Right cardiac atrium (tissue), 5 donors: ENCODE measurements at regions not wholly inside any gene's neighbourhood (a gene's known extent, or its start where the extent isn't known, plus 50 kb on each side); places are given as distances from the start of the nearest gene placed in this dataset.
"Not testable (repeated sequence)": the region's sequence is repeated elsewhere in the genome, so short reads cannot be mapped to it uniquely, and the experiment has no call there.

Experiments
- ATAC-seq, 2 donors: fragments of 200-7000 bp; cut with Tn5 transposase; one replicate each; pipeline versions ENCODE4 v1.8.0 to v1.9.1; 2020; ENCODE audit warnings: moderate library complexity in 2 of 2, mild to moderate bottlenecking in 1 of 2
- DNase-seq, 3 donors: peaks; one replicate each; pipeline ENCODE4 v3.0.0-alpha.2; 2020
- H3K27ac ChIP-seq: one replicate; pipeline ENCODE4 v1.5.1; 2013; ENCODE audit warnings: mild to moderate bottlenecking, low read length, control low read depth, moderate library complexity
- H3K27me3 ChIP-seq: one replicate; pipeline ENCODE4 v1.6.1; 2013; ENCODE audit not compliant: control insufficient read depth, insufficient read depth
- H3K4me1 ChIP-seq: one replicate; pipeline ENCODE4 v1.6.1; 2013; ENCODE audit warnings: low read length; ENCODE audit not compliant: control insufficient read depth, insufficient read depth
- H3K4me3 ChIP-seq: one replicate; pipeline ENCODE4 v1.5.1; 2013; ENCODE audit warnings: low read length, control low read depth
- H3K9me3 ChIP-seq: one replicate; pipeline ENCODE4 v1.6.1; 2013; ENCODE audit warnings: low read length; ENCODE audit not compliant: control insufficient read depth
- WGBS: extraction: QIAGEN DNeasy Blood & Tissue Kit; methylation state at CpG from one replicate; pipeline ENCODE4 v1.1.7; 2013; 5-methylcytosine and 5-hydroxymethylcytosine counted together
- intact Hi-C, 4 donors: fragments of 100-400 bp; cut with DNase I; formaldehyde crosslinking; loops; one replicate each; pipeline versions ENCODE4 v1.11.0 to v1.14.0; 2022 to 2023
- donor health status: healthy with polysubstance abuse.
- donor health status: DM: no; HTN: yes; CAD: no.
- donor health status: DM: no; HTN: no; CAD: no.
- donor health status: DM: no; HTN: yes; CAD: no; lungs with severe emphysema.
- donor health status: DM: yes; HTN: yes; CAD: no.

GRCh38 chr13:25018729-25019115 lies 77.2 kb upstream of the PABPC3 start:
- WGBS, result 8% methylated on average over 24 of the region's 24 CpGs
- ATAC-seq (no peak), DNase-seq (no peak)
- Histone ChIP-seq H3K4me1 (no peaks in the 10 kb centered on the region), H3K9me3 (no peaks in the 10 kb centered on the region), H3K27me3 (peaks cover 3% of the 10 kb centered on the region), H3K27ac (no peak overlapping the region), H3K4me3 (peak overlapping the region; percentile 13)
- intact Hi-C loops, result no loop called here

DNA sequence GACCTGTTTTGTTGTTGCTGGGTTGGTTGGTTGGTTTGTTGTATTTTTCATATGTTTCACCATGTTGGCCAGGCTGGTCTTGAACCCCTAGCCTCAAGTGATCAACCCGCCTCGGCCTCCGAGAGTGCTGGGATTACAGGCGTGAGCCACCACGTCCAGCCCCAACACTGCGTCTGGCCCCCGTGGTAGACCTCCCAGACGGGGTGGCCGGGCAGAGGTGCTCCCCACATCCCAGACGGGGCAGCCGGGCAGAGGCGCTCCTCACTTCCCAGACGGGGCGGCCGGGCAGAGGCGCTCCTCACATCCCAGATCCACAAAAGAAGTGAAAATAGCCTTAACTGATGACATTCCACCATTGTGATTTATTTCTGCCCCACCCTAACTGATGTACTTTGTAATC lies 76.2 kb upstream of the PABPC3 start:
- H3K4me1 ChIP-seq, H3K9me3 ChIP-seq, intact Hi-C loops, H3K27me3 ChIP-seq, H3K27ac ChIP-seq, DNase-seq, ATAC-seq, H3K4me3 ChIP-seq: not testable (repeated sequence)
- 94% methylated on average over 16 of the region's 16 CpGs for WGBS

DNA sequence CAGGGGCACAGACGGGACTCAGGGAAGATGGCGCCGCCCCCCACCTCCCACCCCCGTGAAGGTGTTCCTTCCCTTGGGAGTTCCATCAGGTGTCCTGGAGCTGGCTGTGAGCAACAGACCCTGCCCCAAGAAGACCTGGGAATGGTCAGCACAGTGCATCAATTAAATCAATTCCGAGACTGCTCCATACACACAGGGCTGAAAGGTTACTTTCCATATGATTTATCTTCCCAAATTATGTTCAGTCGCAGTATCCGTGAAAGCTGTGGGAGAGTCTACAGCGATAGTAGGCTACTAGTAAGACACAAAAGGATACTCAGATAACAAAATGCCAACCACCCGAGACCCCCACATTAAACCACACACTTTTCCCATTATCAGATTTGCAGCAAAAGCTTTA lies 71.8 kb upstream of the PABPC3 start:
- intact Hi-C loops, result no loop called here
- DNase-seq (no peak), ATAC-seq (no peak)
- WGBS, result 66% methylated on average over 9 of the region's 9 CpGs
- no peak overlapping the region for H3K27ac ChIP-seq
- H3K27me3 ChIP-seq, result peaks cover 4% of the 10 kb centered on the region
- H3K4me1 ChIP-seq, result no peaks in the 10 kb centered on the region
- H3K9me3 ChIP-seq, result no peaks in the 10 kb centered on the region
- no peak overlapping the region for H3K4me3 ChIP-seq

DNA sequence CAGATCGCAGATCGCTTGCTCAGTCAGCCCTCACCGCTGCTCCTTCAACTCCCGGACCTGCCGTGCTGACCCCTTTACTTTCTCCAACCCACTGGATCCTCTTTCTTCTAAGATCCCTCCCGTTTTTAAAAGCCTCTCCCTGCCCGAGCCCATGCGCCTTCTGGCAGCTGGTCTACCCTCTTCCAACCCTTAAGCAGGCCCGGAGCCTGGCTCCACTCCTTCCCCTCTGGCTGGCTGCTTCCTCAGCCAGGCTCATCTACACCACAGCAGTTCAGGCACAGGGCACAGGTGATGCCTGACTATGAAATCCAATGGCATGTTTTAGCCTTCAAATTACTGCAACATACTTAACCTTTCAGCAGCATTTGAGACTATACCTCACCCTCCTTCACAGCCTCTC lies 63.8 kb upstream of the PABPC3 start:
- intact Hi-C loops, result no loop called here
- H3K27ac ChIP-seq, result no peak overlapping the region
- DNase-seq (no peak), ATAC-seq (no peak)
- no peaks in the 10 kb centered on the region for H3K9me3 ChIP-seq
- 80% methylated on average over 9 of the region's 9 CpGs for WGBS
- no peak overlapping the region for H3K4me3 ChIP-seq
- H3K27me3 ChIP-seq, result no peaks in the 10 kb centered on the region
- no peaks in the 10 kb centered on the region for H3K4me1 ChIP-seq

GRCh38 chr13:25034173-25034572 lies 61.8 kb upstream of the PABPC3 start:
- no peak overlapping the region for H3K4me3 ChIP-seq
- no peak overlapping the region for H3K27ac ChIP-seq
- intact Hi-C loops, result no loop called here
- H3K4me1 ChIP-seq, result no peaks in the 10 kb centered on the region
- DNase-seq (no peak), ATAC-seq (no peak)
- no peaks in the 10 kb centered on the region for H3K9me3 ChIP-seq
- H3K27me3 ChIP-seq, result no peaks in the 10 kb centered on the region
- WGBS, result 78% methylated on average over 5 of the region's 5 CpGs

- intact Hi-C loops, result loop anchor here in 1 of 4 donors (2.0 kb wide), 1 partner anchor 32 kb away; no protein-coding TSS in a partner anchor
- WGBS, result 32% methylated on average over 12 of the region's 12 CpGs
- Histone ChIP-seq H3K4me3 (no peak overlapping the region), H3K27ac (no peak overlapping the region), H3K9me3 (no peaks in the 10 kb centered on the region), H3K4me1 (no peaks in the 10 kb centered on the region), H3K27me3 (peaks cover 2% of the 10 kb centered on the region)
- ATAC-seq (peak in 1 of 2 donors; percentile 68), DNase-seq (no peak)
Observed at GRCh38 chr13:25037057-25037813, 58.7 kb upstream of the PABPC3 start.

- Histone ChIP-seq H3K4me1 (no peaks in the 10 kb centered on the region), H3K27me3 (peaks cover 5% of the 10 kb centered on the region), H3K4me3 (no peak overlapping the region), H3K27ac (no peak overlapping the region), H3K9me3 (no peaks in the 10 kb centered on the region)
- no peak for DNase-seq
- no peak for ATAC-seq
- intact Hi-C loops, result no loop called here
- WGBS, result 71% methylated on average over 11 of the region's 11 CpGs
Observed at GRCh38 chr13:25042151-25042865, 53.6 kb upstream of the PABPC3 start.

DNA sequence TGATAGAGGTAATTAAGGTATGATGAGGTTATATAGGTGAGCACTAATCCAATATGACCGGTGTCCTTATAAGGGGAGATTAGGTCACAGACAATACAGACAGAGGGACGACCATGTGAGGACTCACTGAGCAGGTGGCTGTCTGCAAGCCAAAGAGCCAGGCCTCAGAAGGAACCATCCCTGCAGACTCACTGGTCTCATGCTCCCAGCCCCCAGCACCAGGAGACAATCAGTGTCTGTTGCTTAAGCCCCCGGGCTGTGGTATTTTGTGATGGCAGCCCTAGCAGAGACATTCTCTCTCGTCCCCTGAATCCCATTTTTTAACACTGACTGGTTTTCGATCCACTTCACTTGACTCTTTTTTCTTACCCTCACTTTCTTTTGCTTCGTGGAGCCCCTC lies 51.9 kb upstream of the PABPC3 start:
- no peak overlapping the region for H3K4me3 ChIP-seq
- 79% methylated on average over 6 of the region's 6 CpGs for WGBS
- intact Hi-C loops, result no loop called here
- ATAC-seq (no peak), DNase-seq (no peak)
- H3K9me3 ChIP-seq, result no peaks in the 10 kb centered on the region
- H3K27me3 ChIP-seq, result peaks cover 5% of the 10 kb centered on the region
- H3K27ac ChIP-seq, result no peak overlapping the region
- no peaks in the 10 kb centered on the region for H3K4me1 ChIP-seq
